ENCODE measurements at regions not wholly inside any gene's neighbourhood (a gene's known extent, or its start where the extent isn't known, plus 50 kb on each side); places are given as distances from the start of the nearest gene placed in this dataset.

GRCh38 chr9:119667163-119667562 lies 297.9 kb upstream of the BRINP1 start:
- Histone ChIP-seq H3K36me3 (replicated peaks; ENCODE audit: insufficient read depth, low read length) (no peaks in the 10 kb centered on the region), H4K20me1 (ENCODE audit: insufficient read depth, low read length) (no peaks in the 10 kb centered on the region)
- no peak for DNase-seq

GRCh38 chr9:119662329-119662728 lies 293.1 kb upstream of the BRINP1 start:
- Histone ChIP-seq H3K4me2 (ENCODE audit: low read depth, low read length) (no peak overlapping the region), H3K9me3 (replicated peaks; ENCODE audit: insufficient read depth, low read length) (no peaks in the 10 kb centered on the region), H2AFZ (ENCODE audit: low read length) (no peak overlapping the region), H3K27me3 (replicated peaks; ENCODE audit: insufficient read depth, low read length) (no peaks in the 10 kb centered on the region), H3K4me3 (ENCODE audit: low read length) (no peak overlapping the region), H3F3A (ENCODE audit: insufficient read depth, low read length) (no peaks in the 10 kb centered on the region), H3K27ac (ENCODE audit: low read length) (no peak overlapping the region), H3K9me2 (replicated peaks; ENCODE audit: insufficient read depth, low read length) (no peaks in the 10 kb centered on the region), H3K36me3 (replicated peaks; ENCODE audit: insufficient read depth, low read length) (no peaks in the 10 kb centered on the region), H3K79me2 (ENCODE audit: low read length) (no peaks in the 10 kb centered on the region), H3K4me1 (ENCODE audit: low read length) (no peaks in the 10 kb centered on the region), H3K9ac (ENCODE audit: low read length) (no peak overlapping the region), H4K20me1 (ENCODE audit: insufficient read depth, low read length) (no peaks in the 10 kb centered on the region)
- DNase-seq, result no peak
- TF ChIP-seq CTCF (IDR thresholded peaks at IDR 0.05; ENCODE audit: low read length) (no peak), EZH2phosphoT487 (IDR thresholded peaks at IDR 0.05; ENCODE audit: low read length) (no peak), EZH2 (optimal IDR thresholded peaks at IDR 0.05; ENCODE audit: low read depth, low read length) (no peak)

More at GRCh38 chr9:119667163-119667562, 297.9 kb upstream of the BRINP1 start:
- H3K9ac ChIP-seq (ENCODE audit: low read length), result no peak overlapping the region
- H2AFZ ChIP-seq (ENCODE audit: low read length), result no peak overlapping the region
- H3K79me2 ChIP-seq (ENCODE audit: low read length), result no peaks in the 10 kb centered on the region
- no peak overlapping the region for H3K4me2 ChIP-seq (ENCODE audit: low read depth, low read length)
- H3K27ac ChIP-seq (ENCODE audit: low read length), result no peak overlapping the region
- TF ChIP-seq CTCF (IDR thresholded peaks at IDR 0.05; ENCODE audit: low read length) (no peak), EZH2phosphoT487 (IDR thresholded peaks at IDR 0.05; ENCODE audit: low read length) (no peak), EZH2 (optimal IDR thresholded peaks at IDR 0.05; ENCODE audit: low read depth, low read length) (no peak)
- H3K27me3 ChIP-seq (replicated peaks; ENCODE audit: insufficient read depth, low read length), result no peaks in the 10 kb centered on the region
- no peaks in the 10 kb centered on the region for H3K9me2 ChIP-seq (replicated peaks; ENCODE audit: insufficient read depth, low read length)
- no peak overlapping the region for H3K4me3 ChIP-seq (ENCODE audit: low read length)
- no peaks in the 10 kb centered on the region for H3K9me3 ChIP-seq (replicated peaks; ENCODE audit: insufficient read depth, low read length)
- no peaks in the 10 kb centered on the region for H3F3A ChIP-seq (ENCODE audit: insufficient read depth, low read length)
- no peaks in the 10 kb centered on the region for H3K4me1 ChIP-seq (ENCODE audit: low read length)

- Histone ChIP-seq H3K4me1 (ENCODE audit: low read length) (no peaks in the 10 kb centered on the region), H3K9me3 (replicated peaks; ENCODE audit: insufficient read depth, low read length) (no peaks in the 10 kb centered on the region), H3K79me2 (ENCODE audit: low read length) (no peaks in the 10 kb centered on the region), H4K20me1 (ENCODE audit: insufficient read depth, low read length) (no peaks in the 10 kb centered on the region), H2AFZ (ENCODE audit: low read length) (no peak overlapping the region), H3K36me3 (replicated peaks; ENCODE audit: insufficient read depth, low read length) (no peaks in the 10 kb centered on the region), H3F3A (ENCODE audit: insufficient read depth, low read length) (no peaks in the 10 kb centered on the region), H3K4me3 (ENCODE audit: low read length) (no peak overlapping the region), H3K9ac (ENCODE audit: low read length) (no peak overlapping the region), H3K9me2 (replicated peaks; ENCODE audit: insufficient read depth, low read length) (no peaks in the 10 kb centered on the region), H3K27ac (ENCODE audit: low read length) (no peak overlapping the region), H3K27me3 (replicated peaks; ENCODE audit: insufficient read depth, low read length) (no peaks in the 10 kb centered on the region), H3K4me2 (ENCODE audit: low read depth, low read length) (no peak overlapping the region)
- no peak for DNase-seq
- TF ChIP-seq EZH2phosphoT487 (IDR thresholded peaks at IDR 0.05; ENCODE audit: low read length), result no peak
Observed at GRCh38 chr9:119652931-119653330, 283.7 kb upstream of the BRINP1 start.

GRCh38 chr9:119649205-119649604 lies 280.0 kb upstream of the BRINP1 start:
- no peak for DNase-seq
- H3K9me2 ChIP-seq (replicated peaks; ENCODE audit: insufficient read depth, low read length), result no peaks in the 10 kb centered on the region
- no peak overlapping the region for H3K4me2 ChIP-seq (ENCODE audit: low read depth, low read length)
- H3K36me3 ChIP-seq (replicated peaks; ENCODE audit: insufficient read depth, low read length), result no peaks in the 10 kb centered on the region
- no peak overlapping the region for H3K9ac ChIP-seq (ENCODE audit: low read length)
- H3F3A ChIP-seq (ENCODE audit: insufficient read depth, low read length), result no peaks in the 10 kb centered on the region
- no peaks in the 10 kb centered on the region for H3K9me3 ChIP-seq (replicated peaks; ENCODE audit: insufficient read depth, low read length)
- H4K20me1 ChIP-seq (ENCODE audit: insufficient read depth, low read length), result no peaks in the 10 kb centered on the region
- no peak for TF ChIP-seq EZH2phosphoT487 (IDR thresholded peaks at IDR 0.05; ENCODE audit: low read length)
- TF ChIP-seq CTCF (IDR thresholded peaks at IDR 0.05; ENCODE audit: low read length), result no peak
- TF ChIP-seq EZH2 (optimal IDR thresholded peaks at IDR 0.05; ENCODE audit: low read depth, low read length), result no peak
- no peak overlapping the region for H2AFZ ChIP-seq (ENCODE audit: low read length)
- no peaks in the 10 kb centered on the region for H3K79me2 ChIP-seq (ENCODE audit: low read length)
- no peak overlapping the region for H3K4me3 ChIP-seq (ENCODE audit: low read length)
- no peaks in the 10 kb centered on the region for H3K4me1 ChIP-seq (ENCODE audit: low read length)
- no peaks in the 10 kb centered on the region for H3K27me3 ChIP-seq (replicated peaks; ENCODE audit: insufficient read depth, low read length)
- H3K27ac ChIP-seq (ENCODE audit: low read length), result no peak overlapping the region

Data from MM.1S (cell line).